HG03521 (cell line): ENCODE measurements at regions not wholly inside any gene's neighbourhood (a gene's known extent, or its start where the extent isn't known, plus 50 kb on each side); places are given as distances from the start of the nearest gene placed in this dataset.
"Not testable (repeated sequence)": the region's sequence is repeated elsewhere in the genome, so short reads cannot be mapped to it uniquely, and the experiment has no call there.

Source experiments
- ATAC-seq: cut with Tn5 transposase; IDR thresholded peaks from one replicate; pipeline ENCODE4 v1.9.1; 2021; ENCODE audit warnings: mild to moderate bottlenecking, moderate library complexity; ENCODE audit not compliant: unreplicated experiment

DNA sequence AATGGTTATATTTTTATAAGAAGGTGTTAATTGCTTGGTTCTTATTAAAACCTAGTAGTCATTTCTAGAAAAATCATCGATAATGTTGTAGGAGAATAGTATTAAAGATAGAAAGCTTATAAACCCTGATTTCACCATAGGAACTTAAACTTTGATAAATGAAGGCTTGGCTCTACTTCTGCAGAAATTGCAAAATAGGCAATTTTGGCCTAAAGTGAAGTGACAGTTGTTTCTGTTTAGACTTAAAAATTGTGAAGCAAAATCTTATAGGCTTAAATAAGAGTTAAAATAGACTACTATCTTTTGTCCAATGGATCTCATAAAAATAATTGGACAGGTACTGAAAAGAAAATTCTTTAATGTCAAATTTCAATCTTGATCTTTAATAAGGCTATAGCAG, 321.6 kb upstream of the FZD8 start:
- no peak for ATAC-seq

GRCh38 chr10:35961501-35961900, 319.4 kb upstream of the FZD8 start:
- ATAC-seq = no peak

DNA sequence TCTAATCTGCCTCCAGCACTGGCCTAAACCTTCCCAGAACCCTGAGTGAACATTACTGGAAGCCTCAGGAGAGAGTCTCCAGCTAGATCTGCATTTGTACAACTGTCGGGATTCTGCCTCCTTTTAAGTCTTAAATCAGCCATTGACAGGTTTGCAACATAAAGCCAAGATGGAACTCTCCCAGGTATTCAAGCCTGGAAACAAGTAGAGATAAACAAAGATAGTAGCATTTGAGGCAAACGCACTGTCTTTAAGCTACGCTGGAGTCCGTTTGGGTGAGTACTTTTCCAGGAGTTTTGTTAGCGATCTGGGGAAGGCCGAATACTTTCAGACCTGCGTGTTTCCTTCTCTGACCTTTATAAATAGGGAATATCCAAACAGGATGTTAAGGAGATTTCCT, 317.2 kb upstream of the FZD8 start:
- ATAC-seq = no peak

DNA sequence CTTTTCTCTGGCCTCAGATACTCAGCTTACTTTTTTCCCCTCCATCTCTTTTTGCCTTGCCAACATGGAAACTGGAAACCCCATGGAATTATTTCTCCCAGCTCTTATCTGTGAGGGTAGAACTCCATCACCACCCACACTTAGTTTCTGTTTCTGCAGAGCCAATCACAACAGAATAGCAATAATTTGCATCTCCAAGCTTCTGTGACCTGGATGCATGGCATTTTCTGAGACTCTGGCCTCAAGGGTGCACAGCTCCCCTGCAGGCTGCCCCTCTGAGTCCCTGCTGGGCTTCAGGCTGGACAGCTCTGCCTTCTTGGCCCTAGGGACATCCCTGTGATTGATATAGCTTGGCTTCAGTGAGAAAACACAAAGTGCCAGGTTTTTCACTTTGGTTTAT, 316.5 kb upstream of the FZD8 start:
- not testable (repeated sequence) for ATAC-seq

- no peak for ATAC-seq
These were observed 308.6 kb upstream of the FZD8 start for GRCh38 chr10:35950701-35951100.

- no peak for ATAC-seq
These were observed 308.1 kb upstream of the FZD8 start for GRCh38 chr10:35950226-35950625.

- no peak for ATAC-seq
These were observed 307.7 kb upstream of the FZD8 start for GRCh38 chr10:35949811-35950211.

DNA sequence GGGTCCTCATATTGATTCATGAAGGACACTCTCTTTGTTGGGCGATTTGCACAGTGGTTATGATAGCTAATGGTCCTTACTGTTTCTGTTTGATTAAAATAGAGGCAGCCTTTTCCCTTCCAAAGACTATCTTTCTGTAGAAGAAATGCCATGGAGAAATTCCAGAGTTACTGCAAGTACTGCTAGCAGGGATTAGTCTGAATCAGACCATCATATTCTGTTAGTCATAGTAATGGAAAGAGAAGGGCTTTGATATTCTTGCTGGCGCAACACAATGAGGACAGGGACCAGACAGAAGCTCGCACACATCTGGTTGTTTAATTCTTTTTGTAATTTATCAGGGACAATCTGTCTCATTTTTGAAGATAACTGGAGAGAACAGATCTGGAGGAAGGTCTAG, 304.5 kb upstream of the FZD8 start:
- no peak for ATAC-seq

DNA sequence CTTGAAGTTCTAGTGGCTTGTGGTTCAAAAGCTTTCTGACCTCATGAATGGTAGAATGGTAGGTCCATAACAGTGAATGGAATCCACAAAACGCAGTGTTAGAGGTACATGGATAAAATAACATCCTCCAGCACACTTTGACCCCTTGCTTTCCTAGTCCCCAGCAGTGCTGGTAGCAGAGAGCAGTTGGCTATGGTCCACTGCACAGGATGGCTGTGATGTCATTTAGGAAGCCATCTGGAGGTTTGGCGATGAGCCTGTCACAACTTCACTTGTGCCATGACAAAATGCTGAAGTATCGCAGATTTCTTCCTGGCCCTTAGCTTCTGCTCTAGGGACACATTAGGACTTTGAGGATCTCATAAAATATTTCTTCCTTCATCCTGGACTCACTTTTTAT, 300.0 kb upstream of the FZD8 start:
- ATAC-seq = no peak

GRCh38 chr10:35940141-35941041, 298.3 kb upstream of the FZD8 start:
- ATAC-seq = no peak

DNA sequence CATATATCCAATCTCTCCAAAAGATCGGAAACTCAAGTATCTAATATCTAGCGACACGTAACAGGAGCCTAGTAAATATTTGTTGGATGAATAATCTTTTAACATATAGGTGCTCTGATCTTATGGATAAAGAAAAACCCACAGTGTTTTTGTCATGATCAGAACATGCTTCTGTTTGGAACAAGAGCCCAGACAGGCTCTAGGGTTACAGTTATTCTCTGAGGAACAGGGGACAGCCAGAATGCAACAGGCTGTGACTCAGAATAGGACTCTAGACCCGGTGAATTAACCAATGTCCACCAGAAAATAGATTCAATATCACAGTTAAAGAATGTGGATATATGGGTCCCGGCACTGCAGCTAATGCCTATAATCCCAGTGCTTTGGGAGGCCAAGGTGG, 296.1 kb upstream of the FZD8 start:
- ATAC-seq = no peak

- no peak for ATAC-seq
These were observed 295.4 kb upstream of the FZD8 start for GRCh38 chr10:35937546-35937945.

- no peak for ATAC-seq
These were observed 292.5 kb upstream of the FZD8 start for GRCh38 chr10:35934642-35934995.

DNA sequence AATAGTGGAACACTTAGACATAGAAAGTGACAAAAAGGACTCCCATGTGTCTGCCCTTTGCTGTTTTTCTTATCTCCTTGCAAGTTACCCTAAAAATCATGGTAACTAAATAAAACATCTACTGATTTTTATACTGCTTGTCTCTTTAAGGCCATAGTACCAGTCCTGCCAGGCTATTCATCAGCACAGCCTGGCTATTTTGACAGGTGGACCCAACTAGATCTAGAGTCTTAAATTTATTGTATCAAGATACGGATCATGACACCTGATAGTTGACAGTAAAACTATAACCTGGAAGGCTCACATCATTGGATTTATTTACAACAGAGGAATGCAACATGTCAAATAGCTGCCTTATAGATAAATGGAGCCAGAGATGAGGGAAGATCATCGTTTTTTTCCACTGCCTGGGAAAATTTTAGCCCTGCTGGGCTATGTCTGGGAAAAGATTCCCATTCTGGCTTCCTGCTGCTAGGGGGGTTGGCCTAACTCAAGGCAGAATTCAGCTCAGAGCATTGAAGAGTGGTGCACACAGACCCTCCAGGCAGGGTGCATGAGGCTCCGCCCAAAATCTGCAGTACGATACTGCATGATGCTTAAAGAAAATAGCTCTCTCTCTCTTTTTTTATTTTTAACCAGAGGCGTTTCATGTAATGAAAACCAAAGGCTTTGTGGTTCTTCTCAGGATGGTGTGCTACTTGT, 292.0 kb upstream of the FZD8 start:
- ATAC-seq = no peak

DNA sequence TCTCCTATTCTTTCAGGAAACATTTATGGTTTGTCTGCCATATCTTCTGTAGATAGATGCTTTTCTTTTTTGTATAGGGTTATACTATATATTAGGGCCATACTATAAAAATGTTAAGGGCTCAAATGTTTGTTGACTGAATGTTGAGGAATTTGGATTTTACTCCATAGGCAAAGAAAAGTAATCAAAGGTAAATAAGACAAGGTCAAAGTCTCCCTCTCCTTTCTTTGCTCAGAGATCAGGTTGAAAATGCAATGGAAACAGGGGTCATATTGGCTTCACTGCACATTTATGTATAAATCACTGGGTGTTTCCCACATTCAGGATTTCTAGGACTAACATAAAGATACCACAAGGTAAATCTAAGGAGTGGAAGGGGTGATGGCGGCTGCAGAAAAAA, 291.4 kb upstream of the FZD8 start:
- ATAC-seq = no peak

DNA sequence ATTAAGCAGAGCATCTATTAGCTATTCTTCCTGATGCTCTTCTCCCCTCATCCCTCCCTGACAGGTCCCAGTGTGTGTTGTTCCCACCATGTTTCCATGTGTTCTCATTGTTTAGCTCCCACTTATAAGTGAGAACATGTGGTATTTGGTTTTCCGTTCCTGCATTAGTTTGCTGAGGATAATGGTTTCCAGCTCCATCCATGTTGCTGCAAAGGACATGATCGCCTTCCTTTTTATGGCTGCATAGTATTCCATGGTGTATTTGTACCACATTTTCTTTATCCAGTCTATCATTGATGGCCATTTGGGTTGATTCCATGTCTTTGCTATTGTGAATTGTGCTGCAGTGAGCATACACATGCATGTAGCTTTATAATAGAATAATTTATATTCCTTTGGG, 287.9 kb upstream of the FZD8 start:
- ATAC-seq = not testable (repeated sequence)

GRCh38 chr10:35928748-35929147, 286.7 kb upstream of the FZD8 start:
- ATAC-seq = no peak

- no peak for ATAC-seq
These were observed 285.9 kb upstream of the FZD8 start for GRCh38 chr10:35927990-35928488.

- no peak for ATAC-seq
These were observed 285.2 kb upstream of the FZD8 start for GRCh38 chr10:35927341-35927740.

GRCh38 chr10:35926846-35927245, 284.8 kb upstream of the FZD8 start:
- ATAC-seq = no peak

DNA sequence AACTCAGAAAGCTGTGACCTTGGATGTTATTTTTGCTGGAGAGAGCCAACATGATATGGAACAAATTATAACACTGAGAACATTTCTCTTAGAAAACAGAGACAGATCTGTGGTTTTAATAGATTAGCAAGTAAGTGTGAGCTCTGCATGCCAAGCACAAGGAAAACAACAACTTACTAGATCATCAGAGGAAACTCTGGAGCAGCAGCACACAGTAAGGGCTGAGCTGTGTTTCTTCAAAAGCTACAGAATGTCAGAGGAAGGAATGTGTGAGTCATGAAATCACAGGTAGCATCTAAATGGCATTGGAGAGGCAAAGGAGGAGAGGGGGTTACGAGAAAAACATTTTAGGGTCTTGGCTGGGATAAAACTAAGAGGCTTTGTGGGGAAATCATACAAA, 283.4 kb upstream of the FZD8 start:
- no peak for ATAC-seq

DNA sequence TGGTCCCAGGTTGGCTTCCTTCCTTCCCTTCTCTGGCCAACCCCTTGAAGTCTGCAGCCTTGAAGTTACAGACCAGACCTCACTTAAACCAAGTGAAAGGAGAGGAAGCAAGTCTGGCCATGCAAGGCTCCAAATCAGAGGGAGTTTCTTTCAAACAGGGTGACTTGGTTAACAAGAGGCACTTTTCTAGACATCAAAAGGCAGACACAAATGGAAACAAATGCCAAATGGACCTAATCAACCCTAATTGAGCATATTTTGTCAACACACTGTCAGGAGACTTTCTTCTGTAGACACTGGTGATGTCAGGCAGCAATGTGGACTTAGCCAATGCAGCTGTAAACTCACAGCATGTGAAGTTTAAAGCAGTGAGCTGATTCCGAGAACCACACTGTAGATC, 282.7 kb upstream of the FZD8 start:
- no peak for ATAC-seq
